Prostate gland (tissue), 2 donors: ENCODE measurements at regions not wholly inside any gene's neighbourhood (a gene's known extent, or its start where the extent isn't known, plus 50 kb on each side); places are given as distances from the start of the nearest gene placed in this dataset.

Source experiments
- DNase-seq: peaks from one replicate; pipeline ENCODE4 v3.0.0-alpha.2; 2019; ENCODE audit warnings: low spot score
- H3K27ac ChIP-seq, 2 donors: fragments of 200-600 bp; sonication (generic); 2 replicates each; pipeline ENCODE4 v1.5.1; 2017 to 2019
- H3K27me3 ChIP-seq: fragments of 200-600 bp; sonication (generic); replicated peaks from 2 replicates; pipeline ENCODE4 v1.5.1; 2019; ENCODE audit not compliant: insufficient read depth
- H3K36me3 ChIP-seq, 2 donors: fragments of 200-600 bp; sonication (generic); 1 replicate in 1 of 2; 2 replicates in 1 of 2; pipeline versions ENCODE4 v1.5.1 to v1.8.1; 2017 to 2019
- H3K4me1 ChIP-seq: fragments of 200-600 bp; sonication (generic); replicated peaks from 2 replicates; pipeline ENCODE4 v1.5.1; 2019
- H3K4me3 ChIP-seq, 2 donors: fragments of 200-600 bp; sonication (generic); 2 replicates each; pipeline ENCODE4 v1.5.1; 2017 to 2019
- H3K9me3 ChIP-seq: fragments of 200-600 bp; sonication (generic); 2 replicates; pipeline ENCODE4 v1.5.1; 2017
- POLR2A ChIP-seq: fragments of 450-650 bp; IDR thresholded peaks from one replicate; pipeline ENCODE4 v1.6.1; 2016; ENCODE audit warnings: antibody characterized with exemption, mild to moderate bottlenecking
- POLR2AphosphoS5 ChIP-seq: sonication (generic); formaldehyde crosslinking; IDR thresholded peaks from one replicate; pipeline ENCODE4 v1.6.1; 2017; ENCODE audit warnings: antibody characterized with exemption
- WGBS: methylation state at CpG from one replicate; pipeline ENCODE4 v1.1.5; 2018; 5-methylcytosine and 5-hydroxymethylcytosine counted together
- intact Hi-C: fragments of 100-400 bp; cut with DNase I; formaldehyde crosslinking; loops from one replicate; pipeline ENCODE4 v1.14.2; 2022
- TF ChIP-seq, protein P1 (sequence below), 4 experiments: fragments of 200-600 bp in 2 of 4; fragments of 450-650 bp in 2 of 4; sonication (generic) in 2 of 4; IDR thresholded peaks; 1 replicate in 3 of 4; 2 replicates in 1 of 4; pipeline ENCODE4 v1.5.1; 2016 to 2019; ENCODE audit warnings: antibody characterized with exemption in 4 of 4, mild to moderate bottlenecking in 2 of 4, moderate library complexity in 2 of 4

DNA sequence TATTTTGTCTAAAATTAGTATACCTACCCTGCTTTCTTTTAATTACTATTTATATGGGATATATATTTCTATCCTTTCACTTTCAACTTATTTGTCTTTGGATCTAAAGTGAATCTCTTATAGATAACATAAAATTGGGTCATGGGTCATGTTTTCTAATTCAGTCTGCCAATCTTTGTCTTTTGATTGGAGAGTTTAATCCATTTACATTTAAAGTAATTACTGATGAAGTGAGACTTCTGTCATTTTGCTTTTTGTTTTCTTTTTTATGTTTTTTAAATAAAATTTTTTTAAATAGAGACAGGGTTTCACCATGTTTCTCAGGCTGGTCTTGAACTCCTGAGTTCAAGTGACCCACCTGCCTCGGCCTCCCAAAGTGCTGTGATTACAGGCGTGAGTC is 50.5 kb upstream of the PRDM1 start:
- H3K27me3 ChIP-seq = no peaks in the 10 kb centered on the region
- no peak overlapping the region for H3K4me3 ChIP-seq
- 93% methylated on average over 2 of the region's 2 CpGs for WGBS
- no peaks in the 10 kb centered on the region for H3K36me3 ChIP-seq
- no peaks in the 10 kb centered on the region for H3K4me1 ChIP-seq
- DNase-seq = no peak
- no peak overlapping the region for H3K27ac ChIP-seq
- H3K9me3 ChIP-seq = no peaks in the 10 kb centered on the region
- TF ChIP-seq POLR2A = no peak
- TF ChIP-seq, protein P1, sequence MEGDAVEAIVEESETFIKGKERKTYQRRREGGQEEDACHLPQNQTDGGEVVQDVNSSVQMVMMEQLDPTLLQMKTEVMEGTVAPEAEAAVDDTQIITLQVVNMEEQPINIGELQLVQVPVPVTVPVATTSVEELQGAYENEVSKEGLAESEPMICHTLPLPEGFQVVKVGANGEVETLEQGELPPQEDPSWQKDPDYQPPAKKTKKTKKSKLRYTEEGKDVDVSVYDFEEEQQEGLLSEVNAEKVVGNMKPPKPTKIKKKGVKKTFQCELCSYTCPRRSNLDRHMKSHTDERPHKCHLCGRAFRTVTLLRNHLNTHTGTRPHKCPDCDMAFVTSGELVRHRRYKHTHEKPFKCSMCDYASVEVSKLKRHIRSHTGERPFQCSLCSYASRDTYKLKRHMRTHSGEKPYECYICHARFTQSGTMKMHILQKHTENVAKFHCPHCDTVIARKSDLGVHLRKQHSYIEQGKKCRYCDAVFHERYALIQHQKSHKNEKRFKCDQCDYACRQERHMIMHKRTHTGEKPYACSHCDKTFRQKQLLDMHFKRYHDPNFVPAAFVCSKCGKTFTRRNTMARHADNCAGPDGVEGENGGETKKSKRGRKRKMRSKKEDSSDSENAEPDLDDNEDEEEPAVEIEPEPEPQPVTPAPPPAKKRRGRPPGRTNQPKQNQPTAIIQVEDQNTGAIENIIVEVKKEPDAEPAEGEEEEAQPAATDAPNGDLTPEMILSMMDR (IDR thresholded peaks at IDR 0.05) = no peak
- no peak for TF ChIP-seq POLR2AphosphoS5
- intact Hi-C loops = no loop called here

DNA sequence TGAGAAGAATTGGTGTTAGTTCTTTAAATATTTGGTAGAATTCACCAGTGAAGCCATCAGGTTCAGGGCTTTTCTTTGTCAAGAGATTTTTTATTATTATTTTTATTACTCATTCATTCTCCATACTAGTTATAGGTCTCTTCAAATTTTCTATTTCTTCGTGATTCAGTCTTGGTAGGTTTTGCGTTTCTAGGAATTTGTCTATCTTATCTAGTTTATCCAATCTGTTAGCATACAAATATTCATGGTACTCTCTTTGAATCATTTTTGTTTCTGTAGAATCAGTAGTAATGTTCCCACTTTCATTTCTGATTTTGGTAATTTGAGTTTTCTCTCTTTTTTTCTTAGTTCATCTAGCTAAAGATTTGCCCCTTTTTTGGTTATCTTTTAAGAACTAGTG is 52.3 kb upstream of the PRDM1 start:
- TF ChIP-seq, protein P1 (IDR thresholded peaks at IDR 0.05) = no peak
- TF ChIP-seq POLR2A = no peak
- Histone ChIP-seq H3K4me1 (no peaks in the 10 kb centered on the region), H3K36me3 (no peaks in the 10 kb centered on the region), H3K27me3 (no peaks in the 10 kb centered on the region), H3K27ac (no peak overlapping the region), H3K4me3 (no peak overlapping the region), H3K9me3 (no peaks in the 10 kb centered on the region)
- WGBS = 66% methylated on average over 2 of the region's 2 CpGs
- DNase-seq = no peak
- intact Hi-C loops = no loop called here

DNA sequence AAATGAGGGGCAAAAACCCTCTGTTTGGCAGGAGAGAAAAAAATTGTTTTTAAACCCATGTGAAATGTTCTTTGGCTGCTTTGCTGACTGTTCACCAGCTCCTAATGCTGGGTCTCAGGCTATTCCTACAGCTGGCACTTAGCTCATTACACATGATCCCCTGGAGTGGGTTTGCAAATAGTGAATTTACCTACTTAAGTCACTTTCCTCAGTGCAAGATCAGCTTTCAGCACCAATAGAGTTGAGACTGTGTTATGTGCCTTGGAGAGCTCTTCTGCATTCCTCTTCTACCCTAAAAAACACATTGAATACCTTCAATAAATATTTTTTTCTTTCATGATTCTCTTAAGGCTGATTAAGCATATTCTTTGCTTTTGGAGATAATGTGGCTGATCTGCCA is 58.4 kb upstream of the PRDM1 start:
- DNase-seq = no peak
- intact Hi-C loops = no loop called here
- Histone ChIP-seq H3K27ac (no peak overlapping the region), H3K4me3 (no peak overlapping the region), H3K36me3 (no peaks in the 10 kb centered on the region), H3K9me3 (no peaks in the 10 kb centered on the region), H3K27me3 (no peaks in the 10 kb centered on the region), H3K4me1 (no peaks in the 10 kb centered on the region)
- no peak for TF ChIP-seq POLR2AphosphoS5
- no peak for TF ChIP-seq POLR2A
- TF ChIP-seq, protein P1 (IDR thresholded peaks at IDR 0.05) = no peak

DNA sequence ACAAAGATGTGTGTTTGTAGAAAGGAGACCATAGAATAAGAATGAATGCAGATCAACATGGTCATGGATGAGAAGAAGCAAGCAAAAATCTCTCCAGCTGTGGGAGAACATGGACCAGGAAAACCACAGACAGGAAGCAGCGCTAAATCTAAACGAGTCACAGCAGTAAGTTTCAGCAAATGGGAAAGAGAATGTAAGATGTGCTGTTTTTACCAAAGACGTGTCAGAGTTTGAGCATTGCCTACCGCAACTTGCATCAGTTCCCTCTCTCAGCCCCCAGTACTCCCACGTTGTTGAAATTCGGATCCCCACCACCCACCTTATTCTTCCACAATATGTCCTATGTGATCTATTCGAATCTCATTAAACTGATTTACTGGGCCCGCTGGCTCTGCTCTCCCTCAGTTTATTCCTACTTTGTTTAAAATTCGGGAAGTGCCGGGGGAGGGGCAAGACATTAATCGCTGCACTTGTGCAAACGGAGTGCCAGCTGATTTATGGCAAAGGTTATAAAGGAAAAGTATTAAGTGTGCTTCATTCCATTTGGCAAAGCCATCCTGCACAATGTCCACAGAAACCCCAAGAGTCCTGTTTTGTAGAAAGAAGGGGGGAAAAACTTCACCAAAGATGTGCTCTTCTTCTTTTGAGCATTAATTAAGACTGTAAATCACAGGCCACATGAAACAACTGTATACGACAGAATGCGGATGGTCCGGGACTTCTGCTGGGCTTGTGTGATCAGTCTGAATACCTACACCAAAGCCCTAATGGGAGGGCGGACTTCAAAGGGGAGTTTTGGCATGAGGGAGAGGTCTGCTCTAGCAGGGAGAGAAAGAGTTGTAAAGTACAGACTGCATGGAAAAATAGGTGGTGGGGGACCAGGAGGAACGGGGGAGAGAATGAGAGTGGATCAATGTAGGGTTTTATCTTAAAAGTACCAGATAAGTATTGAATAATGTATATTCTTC is 59.1 kb upstream of the PRDM1 start:
- DNase-seq = no peak
- intact Hi-C loops = no loop called here
- Histone ChIP-seq H3K9me3 (no peaks in the 10 kb centered on the region), H3K4me3 (no peak overlapping the region), H3K4me1 (no peaks in the 10 kb centered on the region), H3K27me3 (no peaks in the 10 kb centered on the region), H3K36me3 (no peaks in the 10 kb centered on the region), H3K27ac (no peak overlapping the region)
- TF ChIP-seq POLR2A (no peak), POLR2AphosphoS5 (no peak)
- TF ChIP-seq, protein P1 (IDR thresholded peaks at IDR 0.05) = no peak
- WGBS = 20% methylated on average over 17 of the region's 17 CpGs

DNA sequence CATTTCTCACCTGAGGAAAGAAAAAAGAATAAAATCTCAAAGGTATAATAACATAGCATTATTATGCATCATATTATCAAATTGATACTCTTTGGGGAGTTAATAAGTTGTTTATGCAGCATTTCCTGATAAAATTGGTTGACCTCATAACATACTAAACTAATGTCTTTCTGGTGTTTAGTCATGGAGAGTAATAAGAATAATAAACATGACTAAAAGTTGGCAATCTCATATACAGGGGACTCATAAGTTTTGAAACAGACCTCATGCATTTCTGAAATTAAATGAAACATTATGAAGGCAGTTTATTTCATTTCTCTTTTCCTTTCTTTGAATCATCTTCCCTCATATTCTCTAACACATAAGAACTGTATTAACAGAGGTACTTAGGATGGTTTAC is 60.5 kb upstream of the PRDM1 start:
- H3K27ac ChIP-seq = no peak overlapping the region
- intact Hi-C loops = no loop called here
- DNase-seq = no peak

More for the DNA sequence above, 60.5 kb upstream of the PRDM1 start:
- no peaks in the 10 kb centered on the region for H3K27me3 ChIP-seq
- no peaks in the 10 kb centered on the region for H3K36me3 ChIP-seq
- H3K9me3 ChIP-seq = no peaks in the 10 kb centered on the region
- TF ChIP-seq POLR2A (no peak), POLR2AphosphoS5 (no peak)
- TF ChIP-seq, protein P1 (IDR thresholded peaks at IDR 0.05) = no peak
- no peak overlapping the region for H3K4me3 ChIP-seq
- no peaks in the 10 kb centered on the region for H3K4me1 ChIP-seq
